ENCODE measurements at regions not wholly inside any gene's neighbourhood (a gene's known extent, or its start where the extent isn't known, plus 50 kb on each side); places are given as distances from the start of the nearest gene placed in this dataset.

- DNase-seq (ENCODE audit: low read depth, low spot score) (no peak), FAIRE-seq (no peak), ATAC-seq (no peak)
- Histone ChIP-seq H3K9ac (ENCODE audit: control insufficient read depth, insufficient read depth, low read length) (no peak overlapping the region), H3K27me3 (replicated peaks in 1 of 2; ENCODE audit: control insufficient read depth in 2 of 2, insufficient read depth in 2 of 2, low read length in 1 of 2) (no peaks in the 10 kb centered on the region), H3K79me2 (ENCODE audit: control insufficient read depth, insufficient read depth, low read length) (no peaks in the 10 kb centered on the region), H3K4me3 (no peak overlapping the region), H3K4me2 (ENCODE audit: control insufficient read depth, insufficient read depth) (no peak overlapping the region), H3K4me1 (ENCODE audit: control insufficient read depth, insufficient read depth, low read length) (no peaks in the 10 kb centered on the region), H4K20me1 (ENCODE audit: control insufficient read depth, insufficient read depth) (no peaks in the 10 kb centered on the region), H2AFZ (ENCODE audit: control insufficient read depth, low read depth, low read length) (no peak overlapping the region), H3K9me3 (replicated peaks; ENCODE audit: control insufficient read depth, insufficient read depth, low read length) (no peaks in the 10 kb centered on the region), H3K36me3 (ENCODE audit: control insufficient read depth in 2 of 2, insufficient read depth in 2 of 2, low read length in 1 of 2) (no peaks in the 10 kb centered on the region), H3K27ac (ENCODE audit: control insufficient read depth, insufficient read depth) (no peak overlapping the region)
- ChIA-PET RAD21 (ENCODE audit: unreplicated experiment) (no interaction called here), POLR2A (interaction anchor here (0.6 kb wide), 1 partner anchor 55 kb away, joined by 3 read pairs; no protein-coding TSS in a partner anchor), CTCF (interaction anchor here (1.1 kb wide), 1 partner anchor 118 kb away, joined by 3 read pairs; no protein-coding TSS in a partner anchor), SMC1A (ENCODE audit: uncharacterized antibody, unreplicated experiment) (no interaction called here)
- BruUV-seq (replicated peaks): no TSS peak
- intact Hi-C loops (cut with micrococcal nuclease; ENCODE audit: unreplicated experiment): no loop called here
- 2% methylated on average over 4 of the region's 4 CpGs for WGBS (ENCODE audit: insufficient coverage, insufficient replicate concordance, low lambda C conversion rate, missing lambda C conversion rate)
- no peak for TF ChIP-seq BRCA1 (IDR thresholded peaks at IDR 0.05; ENCODE audit: low read depth, low read length)
- TF ChIP-seq PAX5 (IDR thresholded peaks at IDR 0.05; ENCODE audit: borderline replicate concordance, low read depth, low read length): no peak
- no peak for TF ChIP-seq HDAC6 (IDR thresholded peaks at IDR 0.05; ENCODE audit: unreplicated experiment)
- TF ChIP-seq EGR1 (IDR thresholded peaks at IDR 0.05; ENCODE audit: borderline replicate concordance in 1 of 2, low read depth in 2 of 2, low read length in 2 of 2): no peak
- no peak for TF ChIP-seq ZNF274 (IDR thresholded peaks at IDR 0.05; ENCODE audit: insufficient read depth, insufficient read length)
- TF ChIP-seq IRF4 (IDR thresholded peaks at IDR 0.05; ENCODE audit: low read depth, low read length): no peak
- TF ChIP-seq, protein P1, sequence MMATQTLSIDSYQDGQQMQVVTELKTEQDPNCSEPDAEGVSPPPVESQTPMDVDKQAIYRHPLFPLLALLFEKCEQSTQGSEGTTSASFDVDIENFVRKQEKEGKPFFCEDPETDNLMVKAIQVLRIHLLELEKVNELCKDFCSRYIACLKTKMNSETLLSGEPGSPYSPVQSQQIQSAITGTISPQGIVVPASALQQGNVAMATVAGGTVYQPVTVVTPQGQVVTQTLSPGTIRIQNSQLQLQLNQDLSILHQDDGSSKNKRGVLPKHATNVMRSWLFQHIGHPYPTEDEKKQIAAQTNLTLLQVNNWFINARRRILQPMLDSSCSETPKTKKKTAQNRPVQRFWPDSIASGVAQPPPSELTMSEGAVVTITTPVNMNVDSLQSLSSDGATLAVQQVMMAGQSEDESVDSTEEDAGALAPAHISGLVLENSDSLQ (IDR thresholded peaks at IDR 0.05): no peak
- TF ChIP-seq USF2 (IDR thresholded peaks at IDR 0.05; ENCODE audit: borderline replicate concordance, low read depth, low read length): no peak
- no peak for TF ChIP-seq IKZF2 (IDR thresholded peaks at IDR 0.05)
- no peak for TF ChIP-seq E2F8 (IDR thresholded peaks at IDR 0.05; ENCODE audit: low read depth, partially characterized antibody)
- TF ChIP-seq YY1 (IDR thresholded peaks at IDR 0.05; ENCODE audit: low read depth, low read length): no peak
- TF ChIP-seq ZSCAN29 (IDR thresholded peaks at IDR 0.05): no peak
- no peak for TF ChIP-seq ZNF687 (IDR thresholded peaks at IDR 0.05)
- TF ChIP-seq SREBF1 (IDR thresholded peaks at IDR 0.05; ENCODE audit: low read length): no peak
- no peak for TF ChIP-seq YBX1 (IDR thresholded peaks at IDR 0.05)
- in situ Hi-C loops (cut with MboI): no loop called here
Measured at GRCh38 chr4:111400741-111401140, 744.5 kb upstream of the FAM241A start.
